Vagina (tissue), 2 donors: ENCODE measurements at regions not wholly inside any gene's neighbourhood (a gene's known extent, or its start where the extent isn't known, plus 50 kb on each side); places are given as distances from the start of the nearest gene placed in this dataset.

ENCODE experiments used
- DNase-seq, 2 donors: peaks; one replicate each; pipeline ENCODE4 v3.0.0-alpha.2; 2017; ENCODE audit errors: extremely low spot score in 2 of 2
- H3K27ac ChIP-seq: fragments of 200-600 bp; sonication (generic); one replicate; pipeline ENCODE4 v1.5.1; 2019
- H3K27me3 ChIP-seq: fragments of 200-600 bp; sonication (generic); one replicate; pipeline ENCODE4 v1.5.1; 2019
- H3K36me3 ChIP-seq, 2 donors: fragments of 200-600 bp; sonication (generic); one replicate each; pipeline ENCODE4 v1.5.1; 2017 to 2019
- H3K4me1 ChIP-seq: fragments of 200-600 bp; sonication (generic); one replicate; pipeline ENCODE4 v1.5.1; 2019
- H3K4me3 ChIP-seq, 2 donors: fragments of 200-600 bp; sonication (generic); 1 replicate in 1 of 2; 2 replicates in 1 of 2; pipeline ENCODE4 v1.5.1; 2016 to 2019
- H3K9me3 ChIP-seq: fragments of 200-600 bp; sonication (generic); one replicate; pipeline ENCODE4 v1.5.1; 2019
- CTCF ChIP-seq, 3 experiments: fragments of 450-650 bp in 2 of 3; fragments of 200-600 bp in 1 of 3; sonication (generic) in 1 of 3; IDR thresholded peaks; one replicate each; pipeline ENCODE4 v1.5.1; 2017 to 2019; ENCODE audit warnings: antibody characterized with exemption in 3 of 3, mild to moderate bottlenecking in 2 of 3, moderate library complexity in 2 of 3
- POLR2A ChIP-seq, 2 donors: fragments of 450-650 bp; IDR thresholded peaks; one replicate each; pipeline ENCODE4 v1.6.1; 2017; ENCODE audit warnings: antibody characterized with exemption in 2 of 2, mild to moderate bottlenecking in 2 of 2, moderate library complexity in 2 of 2
- POLR2AphosphoS5 ChIP-seq, 2 donors: sonication (generic); formaldehyde crosslinking; IDR thresholded peaks; one replicate each; pipeline ENCODE4 v1.9.0; 2017; ENCODE audit warnings: antibody characterized with exemption in 2 of 2, mild to moderate bottlenecking in 2 of 2, low read depth in 1 of 2; ENCODE audit not compliant: insufficient read depth in 1 of 2
- intact Hi-C: fragments of 100-400 bp; cut with DNase I; formaldehyde crosslinking; loops from one replicate; pipeline ENCODE4 v1.15.1; 2023

DNA sequence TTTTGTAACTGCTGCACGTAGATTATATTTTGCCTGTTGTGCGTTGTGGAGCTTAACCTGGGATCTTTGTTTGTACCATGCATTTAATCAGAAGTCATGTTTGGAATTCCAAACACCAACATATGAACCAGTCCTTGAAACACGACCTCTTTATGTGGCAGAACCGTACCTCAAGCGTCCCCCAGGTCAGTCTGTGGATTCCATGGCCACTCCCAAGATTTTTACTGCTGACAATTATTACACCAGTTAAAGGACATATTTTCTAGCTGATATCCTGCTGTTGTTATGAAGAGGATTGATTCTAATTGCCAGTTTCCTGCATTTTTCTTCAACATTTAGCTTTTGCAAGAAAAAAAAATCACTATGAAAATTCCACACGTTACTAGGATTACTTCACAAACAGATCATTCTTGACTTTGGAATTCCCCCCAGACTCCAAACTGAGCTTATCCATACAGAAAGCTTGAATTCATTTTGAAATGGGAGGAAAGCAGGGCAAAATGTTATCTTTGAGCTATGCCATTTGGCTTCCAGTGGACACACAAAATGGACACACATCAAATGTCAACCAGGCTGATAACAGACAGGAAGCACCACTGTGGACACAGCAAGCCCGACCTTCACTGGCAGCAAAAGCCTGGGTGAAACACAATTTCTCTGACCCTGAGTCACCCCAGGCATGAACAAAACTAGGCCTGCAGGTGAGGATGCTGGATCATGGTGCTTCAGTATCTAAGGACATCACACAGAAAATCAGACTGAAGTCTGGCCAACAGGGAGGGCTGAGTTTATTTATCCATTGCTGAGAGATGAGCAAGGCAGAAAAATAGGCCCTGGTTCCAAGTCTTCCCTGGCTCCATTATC, 542.9 kb upstream of the JAG1 start:
- intact Hi-C loops, result no loop called here
- Histone ChIP-seq H3K36me3 (no peaks in the 10 kb centered on the region), H3K9me3 (no peaks in the 10 kb centered on the region), H3K27me3 (no peaks in the 10 kb centered on the region), H3K27ac (no peak overlapping the region), H3K4me3 (no peak overlapping the region), H3K4me1 (peaks cover 15% of the 10 kb centered on the region)
- no peak for DNase-seq
- TF ChIP-seq CTCF (IDR thresholded peaks at IDR 0.05) (no peak), POLR2A (IDR thresholded peaks at IDR 0.05) (no peak), POLR2AphosphoS5 (IDR thresholded peaks at IDR 0.05; ENCODE audit: insufficient read depth in 1 of 2, low read depth in 1 of 2) (no peak)

- DNase-seq, result no peak
- no peaks in the 10 kb centered on the region for H3K27me3 ChIP-seq
- H3K4me3 ChIP-seq, result no peak overlapping the region
- H3K9me3 ChIP-seq, result no peaks in the 10 kb centered on the region
- H3K36me3 ChIP-seq, result no peaks in the 10 kb centered on the region
- H3K27ac ChIP-seq, result no peak overlapping the region
- peaks cover 15% of the 10 kb centered on the region for H3K4me1 ChIP-seq
- no peak for TF ChIP-seq POLR2A (IDR thresholded peaks at IDR 0.05)
- TF ChIP-seq CTCF (IDR thresholded peaks at IDR 0.05), result no peak
- no peak for TF ChIP-seq POLR2AphosphoS5 (IDR thresholded peaks at IDR 0.05; ENCODE audit: insufficient read depth in 1 of 2, low read depth in 1 of 2)
- intact Hi-C loops, result no loop called here
Observed at GRCh38 chr20:11217326-11218172, 543.8 kb upstream of the JAG1 start.

DNA sequence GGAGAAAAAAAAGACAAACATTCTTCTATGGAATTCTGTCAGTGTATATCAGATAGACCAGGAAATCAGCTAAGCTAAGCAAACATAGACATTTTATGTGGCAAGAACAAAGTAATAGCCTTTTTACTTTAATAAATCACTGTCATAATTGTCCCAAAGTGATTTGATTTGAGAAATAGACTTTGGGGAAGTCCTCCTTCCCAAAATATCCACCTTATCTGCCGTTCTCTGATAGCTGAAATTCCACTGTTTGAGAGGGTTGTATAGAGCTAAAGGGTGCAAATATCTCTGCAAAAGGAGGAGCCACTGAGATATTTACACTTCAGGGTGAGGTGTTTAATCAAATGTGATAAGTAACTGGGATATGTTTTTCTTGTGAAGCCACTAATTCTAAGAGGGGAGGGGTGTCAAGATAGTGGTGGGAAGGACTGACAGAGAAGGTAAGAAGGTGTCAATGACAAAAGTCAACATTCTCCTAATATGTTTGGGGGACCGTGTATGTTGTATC, 544.4 kb upstream of the JAG1 start:
- Histone ChIP-seq H3K36me3 (no peaks in the 10 kb centered on the region), H3K4me3 (no peak overlapping the region), H3K4me1 (peaks cover 15% of the 10 kb centered on the region), H3K27ac (no peak overlapping the region), H3K27me3 (no peaks in the 10 kb centered on the region), H3K9me3 (no peaks in the 10 kb centered on the region)
- intact Hi-C loops, result no loop called here
- DNase-seq, result no peak
- TF ChIP-seq CTCF (IDR thresholded peaks at IDR 0.05) (no peak), POLR2AphosphoS5 (IDR thresholded peaks at IDR 0.05; ENCODE audit: insufficient read depth in 1 of 2, low read depth in 1 of 2) (no peak), POLR2A (IDR thresholded peaks at IDR 0.05) (no peak)

DNA sequence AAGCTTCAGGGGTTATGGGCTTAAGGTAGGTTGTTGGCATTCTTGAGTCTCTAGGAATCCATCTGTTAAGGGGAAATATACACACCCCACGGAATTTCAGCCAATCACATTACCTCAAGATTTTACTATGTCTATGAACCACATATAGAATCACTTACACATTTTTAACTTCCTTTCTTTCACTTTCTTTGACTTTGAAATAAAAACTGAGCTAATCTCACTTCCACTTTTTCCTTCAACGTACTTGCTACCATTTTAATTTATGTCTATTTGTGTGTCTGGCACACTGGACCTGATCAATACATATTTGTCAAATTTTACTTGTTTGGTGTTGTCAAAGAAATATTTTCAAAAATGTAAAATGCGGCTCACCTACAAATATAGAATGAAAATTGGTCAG, 545.4 kb upstream of the JAG1 start:
- no peak overlapping the region for H3K4me3 ChIP-seq
- H3K27me3 ChIP-seq, result no peaks in the 10 kb centered on the region
- no peaks in the 10 kb centered on the region for H3K9me3 ChIP-seq
- no peak overlapping the region for H3K27ac ChIP-seq
- TF ChIP-seq POLR2A (IDR thresholded peaks at IDR 0.05), result no peak
- no peak for TF ChIP-seq CTCF (IDR thresholded peaks at IDR 0.05)
- TF ChIP-seq POLR2AphosphoS5 (IDR thresholded peaks at IDR 0.05; ENCODE audit: insufficient read depth in 1 of 2, low read depth in 1 of 2), result no peak
- H3K36me3 ChIP-seq, result no peaks in the 10 kb centered on the region
- DNase-seq, result no peak
- H3K4me1 ChIP-seq, result peaks cover 15% of the 10 kb centered on the region
- intact Hi-C loops, result no loop called here
